CD4-positive, alpha-beta T cell (primary cell): ENCODE measurements at regions not wholly inside any gene's neighbourhood (a gene's known extent, or its start where the extent isn't known, plus 50 kb on each side); places are given as distances from the start of the nearest gene placed in this dataset.

Source experiments
- ATAC-seq: fragments of 200-7000 bp; cut with Tn5 transposase; one replicate; pipeline ENCODE4 v1.10.0; 2022; ENCODE audit warnings: mild to moderate bottlenecking; ENCODE audit not compliant: poor library complexity
- CTCF ChIA-PET: fragments of 350-600 bp; sonication (Branson Sonifier 250); formaldehyde crosslinking; loops from one replicate; lab custom pipeline; 2021; ENCODE audit warnings: antibody characterized with exemption, inconsistent platforms; lab: Charles Lee
- POLR2A ChIA-PET: fragments of 350-600 bp; sonication (Branson Sonifier 250); formaldehyde crosslinking; loops from one replicate; lab custom pipeline; 2021; ENCODE audit warnings: antibody characterized with exemption, inconsistent platforms; lab: Charles Lee
- DNase-seq, 14 experiments: peaks; one replicate each; pipeline ENCODE4 v3.0.0-alpha.2; 2013 to 2020; ENCODE audit warnings: mixed read lengths in 2 of 14
- H3K27ac ChIP-seq, 2 donors: one replicate each; pipeline versions ENCODE4 v1.5.1 to v1.7.0; 2013; ENCODE audit warnings: low read length in 2 of 2, low read depth in 1 of 2, mild to moderate bottlenecking in 1 of 2
- H3K27me3 ChIP-seq, 2 experiments: 1 replicate in 1 of 2; 2 replicates in 1 of 2; pipeline versions ENCODE4 v1.6.1 to v1.7.0; 2013; ENCODE audit warnings: low read length in 2 of 2, control low read depth in 1 of 2, mild to moderate bottlenecking in 1 of 2, moderate library complexity in 1 of 2; ENCODE audit not compliant: insufficient read depth in 2 of 2, control insufficient read depth in 1 of 2
- H3K36me3 ChIP-seq: one replicate; pipeline ENCODE4 v1.6.1; 2013; ENCODE audit warnings: low read length, control low read depth; ENCODE audit not compliant: insufficient read depth
- H3K4me1 ChIP-seq: one replicate; pipeline ENCODE4 v1.6.1; 2013; ENCODE audit warnings: low read length, control low read depth; ENCODE audit not compliant: insufficient read depth
- H3K4me3 ChIP-seq: one replicate; pipeline ENCODE4 v1.5.1; 2013; ENCODE audit warnings: mild to moderate bottlenecking, low read length, moderate library complexity
- H3K9me3 ChIP-seq, 2 experiments: 1 replicate in 1 of 2; 2 replicates in 1 of 2; pipeline versions ENCODE4 v1.6.1 to v1.7.0; 2013; ENCODE audit warnings: low read length in 2 of 2, mild to moderate bottlenecking in 2 of 2, control low read depth in 1 of 2, moderate library complexity in 1 of 2; ENCODE audit not compliant: control insufficient read depth in 1 of 2, insufficient read depth in 1 of 2
- H3K27ac Mint-ChIP-seq: one replicate; pipeline ENCODE4 v1.8.0; 2020; ENCODE audit warnings: mixed read lengths
- H3K27me3 Mint-ChIP-seq: one replicate; pipeline ENCODE4 v1.8.0; 2021; ENCODE audit warnings: mixed read lengths
- H3K36me3 Mint-ChIP-seq: one replicate; pipeline ENCODE4 v1.8.0; 2021; ENCODE audit warnings: low read depth, mixed read lengths
- H3K4me1 Mint-ChIP-seq: one replicate; pipeline ENCODE4 v1.8.0; 2021; ENCODE audit warnings: low read depth, mixed read lengths
- H3K4me3 Mint-ChIP-seq: one replicate; pipeline ENCODE4 v1.8.0; 2020; ENCODE audit warnings: mild to moderate bottlenecking, mixed read lengths
- H3K9me3 Mint-ChIP-seq: one replicate; pipeline ENCODE4 v1.8.0; 2020; ENCODE audit warnings: mixed read lengths
- CTCF ChIP-seq: fragments of 200-600 bp; IDR thresholded peaks from one replicate; pipeline ENCODE4 v1.8.0; 2022; ENCODE audit warnings: antibody characterized with exemption, mild to moderate bottlenecking
- intact Hi-C, 2 experiments: fragments of 100-400 bp; cut with DNase I in 1 of 2; cut with micrococcal nuclease in 1 of 2; formaldehyde crosslinking; loops; one replicate each; pipeline versions ENCODE4 v1.15.1 to v1.9.0; 2023 to 2025; cut with DNase I, micrococcal nuclease

GRCh38 chr17:69999253-69999652, 75.8 kb upstream of the KCNJ16 start:
- peaks cover 3% of the 10 kb centered on the region for H3K9me3 Mint-ChIP-seq
- no peak overlapping the region for H3K27ac ChIP-seq
- ATAC-seq: no peak
- H3K27ac Mint-ChIP-seq: no peak overlapping the region
- H3K36me3 ChIP-seq: no peaks in the 10 kb centered on the region
- DNase-seq: no peak
- CTCF ChIA-PET: no interaction called here
- no peak for TF ChIP-seq CTCF
- H3K4me3 Mint-ChIP-seq: no peak overlapping the region
- no peaks in the 10 kb centered on the region for H3K36me3 Mint-ChIP-seq
- H3K9me3 ChIP-seq: no peaks in the 10 kb centered on the region
- no peaks in the 10 kb centered on the region for H3K4me1 ChIP-seq
- H3K4me3 ChIP-seq: no peak overlapping the region
- H3K4me1 Mint-ChIP-seq: no peaks in the 10 kb centered on the region
- no peaks in the 10 kb centered on the region for H3K27me3 Mint-ChIP-seq
- H3K27me3 ChIP-seq: no peaks in the 10 kb centered on the region
- POLR2A ChIA-PET: no interaction called here
- intact Hi-C loops: no loop called here

- DNase-seq (no peak), ATAC-seq (no peak)
- no peak overlapping the region for H3K27ac ChIP-seq
- Mint-ChIP-seq H3K9me3 (no peaks in the 10 kb centered on the region), H3K36me3 (no peaks in the 10 kb centered on the region), H3K4me3 (no peak overlapping the region), H3K4me1 (no peaks in the 10 kb centered on the region), H3K27ac (no peak overlapping the region), H3K27me3 (no peaks in the 10 kb centered on the region)
- peaks cover 0 to 6% of the 10 kb centered on the region in 2 experiments for H3K9me3 ChIP-seq
- no peaks in the 10 kb centered on the region for H3K27me3 ChIP-seq
- ChIA-PET CTCF (no interaction called here), POLR2A (no interaction called here)
- H3K4me1 ChIP-seq: no peaks in the 10 kb centered on the region
- H3K36me3 ChIP-seq: no peaks in the 10 kb centered on the region
- no peak overlapping the region for H3K4me3 ChIP-seq
- intact Hi-C loops: no loop called here
- no peak for TF ChIP-seq CTCF
Observed at GRCh38 chr17:70006159-70006558, 68.9 kb upstream of the KCNJ16 start.

GRCh38 chr17:70011750-70012149, 63.3 kb upstream of the KCNJ16 start:
- ChIA-PET CTCF (no interaction called here), POLR2A (no interaction called here)
- Mint-ChIP-seq H3K4me1 (no peaks in the 10 kb centered on the region), H3K27ac (no peak overlapping the region), H3K36me3 (no peaks in the 10 kb centered on the region), H3K27me3 (no peaks in the 10 kb centered on the region), H3K4me3 (no peak overlapping the region), H3K9me3 (no peaks in the 10 kb centered on the region)
- Histone ChIP-seq H3K4me3 (no peak overlapping the region), H3K9me3 (peaks cover 0 to 6% of the 10 kb centered on the region in 2 experiments), H3K4me1 (no peaks in the 10 kb centered on the region), H3K27ac (no peak overlapping the region), H3K36me3 (no peaks in the 10 kb centered on the region), H3K27me3 (no peaks in the 10 kb centered on the region)
- DNase-seq (no peak), ATAC-seq (no peak)
- no peak for TF ChIP-seq CTCF
- intact Hi-C loops: loop anchor here in 1 of 2 experiments (10.0 kb wide), 1 partner anchor 63 kb away; the partner anchor contains the start of gene KCNJ16
